H9 (cell line): ENCODE measurements at regions not wholly inside any gene's neighbourhood (a gene's known extent, or its start where the extent isn't known, plus 50 kb on each side); places are given as distances from the start of the nearest gene placed in this dataset.

ENCODE experiments used
- DNase-seq: peaks from one replicate; pipeline ENCODE4 v3.0.0-alpha.2; 2017
- H2AFZ ChIP-seq: one replicate; pipeline ENCODE4 v1.6.1; 2013; ENCODE audit warnings: mild to moderate bottlenecking, low read length, control low read depth, moderate library complexity
- H2AK5ac ChIP-seq: 2 replicates; pipeline ENCODE4 v1.6.1; 2013; ENCODE audit warnings: low read length, control low read depth, mixed read lengths; ENCODE audit not compliant: insufficient read length
- H2BK120ac ChIP-seq: one replicate; pipeline ENCODE4 v1.6.1; 2013; ENCODE audit warnings: low read depth, mild to moderate bottlenecking, low read length, control low read depth, inconsistent platforms; ENCODE audit not compliant: poor library complexity, severe bottlenecking
- H2BK12ac ChIP-seq: 2 replicates; pipeline ENCODE4 v1.6.1; 2013; ENCODE audit warnings: low read length, control low read depth, mixed read lengths, low read depth; ENCODE audit not compliant: insufficient read length
- H2BK15ac ChIP-seq: 2 replicates; pipeline ENCODE4 v1.6.1; 2013; ENCODE audit warnings: low read depth, low read length, control low read depth
- H2BK20ac ChIP-seq: one replicate; pipeline ENCODE4 v1.6.1; 2013; ENCODE audit warnings: low read depth, mild to moderate bottlenecking, low read length, control low read depth, inconsistent platforms; ENCODE audit not compliant: poor library complexity, severe bottlenecking
- H2BK5ac ChIP-seq: 2 replicates; pipeline ENCODE4 v1.6.1; 2013; ENCODE audit warnings: low read length, control low read depth, mixed read lengths; ENCODE audit not compliant: insufficient read length
- H3K14ac ChIP-seq: 2 replicates; pipeline ENCODE4 v1.6.1; 2013; ENCODE audit warnings: low read length, control low read depth; ENCODE audit not compliant: insufficient read depth
- H3K18ac ChIP-seq: 2 replicates; pipeline ENCODE4 v1.6.1; 2013; ENCODE audit warnings: low read depth, mild to moderate bottlenecking, mixed read lengths, low read length, control low read depth; ENCODE audit not compliant: insufficient read length
- H3K23ac ChIP-seq: 2 replicates; pipeline ENCODE4 v1.6.1; 2013; ENCODE audit warnings: low read length, control low read depth, mixed read lengths, low read depth; ENCODE audit not compliant: insufficient read length
- H3K23me2 ChIP-seq: 2 replicates; pipeline ENCODE4 v1.6.1; 2013; ENCODE audit warnings: low read depth, mild to moderate bottlenecking, mixed read lengths, low read length, control low read depth; ENCODE audit not compliant: insufficient read length, poor library complexity, severe bottlenecking
- H3K27ac ChIP-seq: 2 replicates; pipeline ENCODE4 v1.5.1; 2013; ENCODE audit warnings: low read length, control low read depth, mixed read lengths, low read depth; ENCODE audit not compliant: insufficient read length
- H3K27me3 ChIP-seq: 2 replicates; pipeline ENCODE4 v1.6.1; 2013; ENCODE audit warnings: low read length, control low read depth, inconsistent platforms; ENCODE audit not compliant: insufficient read depth
- H3K4ac ChIP-seq: 2 replicates; pipeline ENCODE4 v1.6.1; 2013; ENCODE audit warnings: low read depth, mild to moderate bottlenecking, control low read depth, inconsistent platforms, low read length, moderate library complexity
- H3K4me1 ChIP-seq: 2 replicates; pipeline ENCODE4 v1.6.1; 2013; ENCODE audit warnings: low read length, control low read depth, inconsistent platforms; ENCODE audit not compliant: insufficient read depth
- H3K4me2 ChIP-seq: 2 replicates; pipeline ENCODE4 v1.6.1; 2013; ENCODE audit warnings: low read length, control low read depth, mixed read lengths; ENCODE audit not compliant: insufficient read length, insufficient read depth
- H3K56ac ChIP-seq: 2 replicates; pipeline ENCODE4 v1.6.1; 2013; ENCODE audit warnings: low read depth, mild to moderate bottlenecking, mixed read lengths, low read length, control low read depth; ENCODE audit not compliant: insufficient read length
- H3K79me1 ChIP-seq: 2 replicates; pipeline ENCODE4 v1.6.1; 2013; ENCODE audit warnings: low read depth, mild to moderate bottlenecking, moderate library complexity, low read length, control low read depth, inconsistent platforms; ENCODE audit not compliant: insufficient read depth, poor library complexity, severe bottlenecking
- H3K79me2 ChIP-seq: 2 replicates; pipeline ENCODE4 v1.6.1; 2013; ENCODE audit warnings: low read length, control low read depth, inconsistent platforms; ENCODE audit not compliant: insufficient read depth
- H3K9ac ChIP-seq: 2 replicates; pipeline ENCODE4 v1.6.1; 2013; ENCODE audit warnings: low read length, control low read depth, mixed read lengths; ENCODE audit not compliant: insufficient read length; ENCODE audit errors: extremely low read depth
- H3K9me3 ChIP-seq: one replicate; pipeline ENCODE4 v1.6.1; 2013; ENCODE audit warnings: low read depth, low read length, inconsistent platforms; ENCODE audit not compliant: control insufficient read depth
- H3T11ph ChIP-seq: one replicate; pipeline ENCODE4 v1.6.1; 2013; ENCODE audit warnings: mild to moderate bottlenecking, low read length, control low read depth, inconsistent platforms
- H4K20me1 ChIP-seq: one replicate; pipeline ENCODE4 v1.6.1; 2013; ENCODE audit not compliant: control insufficient read depth, insufficient read length, insufficient read depth
- H4K5ac ChIP-seq: 2 replicates; pipeline ENCODE4 v1.6.1; 2013; ENCODE audit warnings: low read depth, mild to moderate bottlenecking, mixed read lengths, low read length, control low read depth; ENCODE audit not compliant: insufficient read length
- H4K8ac ChIP-seq: replicated peaks from 2 replicates; pipeline ENCODE4 v1.6.1; 2013; ENCODE audit warnings: low read length, control low read depth, mixed read lengths, low read depth; ENCODE audit not compliant: insufficient read length
- H4K91ac ChIP-seq: 2 replicates; pipeline ENCODE4 v1.6.1; 2013; ENCODE audit warnings: low read depth, mild to moderate bottlenecking, moderate library complexity, mixed read lengths, low read length, control low read depth; ENCODE audit not compliant: insufficient read length
- H3K27ac Mint-ChIP-seq, 3 experiments: 2 replicates in 2 of 3; 3 replicates in 1 of 3; pipeline ENCODE4 v1.8.0; 2020 to 2021; ENCODE audit warnings: mixed read lengths in 3 of 3, mild to moderate bottlenecking in 1 of 3, moderate library complexity in 1 of 3
- H3K27me3 Mint-ChIP-seq: 2 replicates; pipeline ENCODE4 v1.8.0; 2021; ENCODE audit warnings: low read depth, mild to moderate bottlenecking, moderate library complexity, mixed read lengths
- H3K36me3 Mint-ChIP-seq, 3 experiments: 2 replicates in 2 of 3; 3 replicates in 1 of 3; pipeline ENCODE4 v1.8.0; 2020 to 2021; ENCODE audit warnings: low read depth in 3 of 3, mixed read lengths in 3 of 3; ENCODE audit not compliant: insufficient read depth in 1 of 3
- H3K4me1 Mint-ChIP-seq, 2 experiments: 2 replicates each; pipeline ENCODE4 v1.8.0; 2020; ENCODE audit warnings: mixed read lengths in 2 of 2
- H3K4me3 Mint-ChIP-seq, 2 experiments: 2 replicates in 1 of 2; 3 replicates in 1 of 2; pipeline ENCODE4 v1.8.0; 2020 to 2021; ENCODE audit warnings: mild to moderate bottlenecking in 2 of 2, mixed read lengths in 2 of 2, moderate library complexity in 1 of 2
- H3K9me3 Mint-ChIP-seq, 2 experiments: 2 replicates in 1 of 2; 3 replicates in 1 of 2; pipeline ENCODE4 v1.8.0; 2020; ENCODE audit warnings: mild to moderate bottlenecking in 2 of 2, mixed read lengths in 2 of 2, moderate library complexity in 1 of 2
- CTCF ChIP-seq: fragments of 200-600 bp; sonication (generic); conservative IDR thresholded peaks from 3 replicates; pipeline ENCODE4 v1.8.0; 2021; ENCODE audit warnings: antibody characterized with exemption, mild to moderate bottlenecking
- WGBS: extraction: QIAGEN DNeasy Blood & Tissue Kit; methylation state at CpG from one replicate; pipeline ENCODE4 v1.1.7; 2013; ENCODE audit warnings: missing lambda C conversion rate, low lambda C conversion rate, mixed read lengths; ENCODE audit not compliant: insufficient read length; ENCODE audit errors: extremely low coverage; 5-methylcytosine and 5-hydroxymethylcytosine counted together

- Histone ChIP-seq H4K91ac (no peak overlapping the region), H2BK15ac (no peak overlapping the region), H2BK12ac (no peak overlapping the region), H2AFZ (no peak overlapping the region), H3K27ac (no peak overlapping the region), H3K27me3 (no peaks in the 10 kb centered on the region), H3K4ac (no peak overlapping the region), H4K8ac (no peak overlapping the region), H4K5ac (no peak overlapping the region), H3K9ac (no peak overlapping the region), H2AK5ac (no peak overlapping the region), H3K79me1 (no peaks in the 10 kb centered on the region), H2BK5ac (no peak overlapping the region), H3K4me2 (no peak overlapping the region), H3K23ac (no peak overlapping the region), H3K18ac (no peak overlapping the region), H3K79me2 (no peaks in the 10 kb centered on the region), H3T11ph (no peak overlapping the region), H3K14ac (no peak overlapping the region), H3K9me3 (no peaks in the 10 kb centered on the region), H3K4me1 (no peaks in the 10 kb centered on the region), H3K23me2 (no peaks in the 10 kb centered on the region), H4K20me1 (no peaks in the 10 kb centered on the region), H3K56ac (no peak overlapping the region), H2BK120ac (no peak overlapping the region), H2BK20ac (no peak overlapping the region)
- H3K27me3 Mint-ChIP-seq = peaks cover 9% of the 10 kb centered on the region
- no peak for TF ChIP-seq CTCF
- H3K9me3 Mint-ChIP-seq = no peaks in the 10 kb centered on the region; a peak in 1 of 5 replicates
- no peaks in the 10 kb centered on the region for H3K36me3 Mint-ChIP-seq
- no CpG with 5 or more reads among the region's 1 CpG for WGBS
- no peak for DNase-seq
- H3K27ac Mint-ChIP-seq = no peak overlapping the region
- peaks cover 0 to 10% of the 10 kb centered on the region in 2 experiments; a peak in 2 of 4 replicates for H3K4me1 Mint-ChIP-seq
- no peak overlapping the region for H3K4me3 Mint-ChIP-seq
Measured at GRCh38 chr5:174229068-174229467, 183.6 kb downstream of the NSG2 start.
